ENCODE measurements at regions not wholly inside any gene's neighbourhood (a gene's known extent, or its start where the extent isn't known, plus 50 kb on each side); places are given as distances from the start of the nearest gene placed in this dataset.

- DNase-seq (ENCODE audit: low spot score) = no peak
These were observed 93.4 kb downstream of the ABHD5 start for GRCh38 chr3:43783987-43784639.

DNA sequence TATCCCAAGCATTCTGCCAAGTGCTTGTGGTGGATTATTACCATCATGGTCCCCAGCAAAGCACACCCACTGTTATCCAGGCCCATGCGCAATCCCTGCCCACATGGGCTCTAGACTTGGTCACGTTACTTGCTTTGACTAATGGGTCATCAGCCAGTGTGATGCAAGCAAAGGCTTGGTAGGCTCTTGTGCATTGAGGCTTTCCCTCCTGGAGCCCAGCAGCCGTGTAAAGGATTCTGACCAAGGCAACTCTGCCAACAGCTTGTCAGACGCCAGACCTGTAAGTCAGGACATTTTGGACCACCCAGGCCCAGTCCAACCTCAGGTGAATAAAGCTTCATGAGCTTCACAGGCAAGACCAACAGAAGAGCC lies 93.9 kb downstream of the ABHD5 start:
- DNase-seq (ENCODE audit: low spot score) = no peak

DNA sequence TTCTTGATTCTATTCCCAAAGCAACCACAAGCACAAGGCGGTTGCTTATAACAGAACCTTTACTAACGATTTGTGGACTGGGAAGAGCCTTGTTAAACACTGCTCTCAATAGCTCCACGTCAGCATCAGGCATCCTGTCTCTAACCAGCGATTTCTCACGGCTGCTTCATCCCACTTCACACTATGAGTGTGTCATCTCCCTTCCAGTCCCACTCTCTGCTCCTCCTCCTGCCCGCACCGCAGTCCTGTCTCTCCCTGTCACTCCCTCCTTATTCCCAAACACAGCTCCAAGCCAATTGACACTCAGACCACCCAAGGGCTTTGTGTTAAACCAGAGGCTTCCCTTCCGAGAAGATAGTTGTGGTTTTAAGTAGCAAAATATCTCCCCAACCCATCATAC lies 94.8 kb downstream of the ABHD5 start:
- DNase-seq (ENCODE audit: low spot score) = no peak

DNA sequence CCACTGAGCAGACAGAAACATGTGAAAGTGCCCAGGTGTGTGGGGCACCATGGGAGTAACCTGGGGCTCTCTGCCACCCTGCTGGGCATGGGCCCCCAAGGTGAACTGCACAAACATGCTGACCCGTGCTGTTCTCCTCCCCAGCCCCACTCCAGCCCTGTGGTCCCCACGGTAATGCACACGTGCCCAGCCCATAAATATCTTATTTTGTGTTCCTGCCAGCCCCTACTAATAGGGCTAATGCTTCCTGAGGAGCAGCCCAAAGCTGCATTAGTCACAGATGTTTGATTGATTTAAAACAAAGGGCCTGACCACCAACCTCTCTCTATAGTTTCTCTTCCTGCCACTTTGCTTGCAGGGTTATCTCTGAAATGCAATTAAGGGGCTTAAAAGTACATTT lies 95.4 kb downstream of the ABHD5 start:
- no peak for DNase-seq (ENCODE audit: low spot score)

DNA sequence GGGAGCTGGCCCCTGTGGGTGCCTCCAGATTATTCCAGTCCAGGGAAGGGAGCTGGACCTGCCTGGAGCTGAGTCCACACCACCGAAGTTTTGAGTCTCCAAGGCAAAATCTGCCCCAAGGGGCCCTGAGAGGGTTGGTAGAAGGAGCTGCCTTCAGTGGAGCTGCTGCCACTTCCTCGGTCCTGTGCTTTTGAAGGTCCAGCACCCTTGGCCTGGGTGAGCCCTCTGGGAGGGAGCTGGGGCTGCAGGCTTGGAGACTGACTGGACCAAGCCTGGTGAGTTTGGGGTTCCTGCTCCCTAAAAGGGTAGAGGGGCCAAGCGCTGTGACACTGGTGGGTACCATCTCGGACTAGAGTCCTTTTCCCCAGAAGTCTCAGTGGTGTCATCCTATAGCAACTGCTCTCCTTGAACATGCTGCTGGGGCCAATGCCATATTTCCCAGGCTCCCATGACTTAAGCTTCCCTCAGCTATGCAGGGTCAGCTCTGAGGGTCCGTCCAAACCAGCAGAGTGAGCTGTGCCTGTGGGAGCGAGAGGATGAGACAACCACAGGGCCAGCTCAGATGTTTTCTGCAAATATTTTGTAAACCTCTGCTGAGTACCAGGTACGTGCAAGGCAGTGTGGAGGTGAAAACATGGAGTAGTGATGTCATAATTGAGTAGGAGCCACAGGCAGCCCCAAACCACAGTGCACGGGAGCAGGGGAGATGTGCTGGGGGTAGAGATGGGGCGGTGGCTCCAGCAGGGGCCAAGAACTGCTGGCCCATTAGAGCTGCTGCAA lies 96.0 kb downstream of the ABHD5 start:
- DNase-seq (ENCODE audit: low spot score) = no peak

- no peak for DNase-seq (ENCODE audit: low spot score)
These were observed 96.6 kb downstream of the ABHD5 start for GRCh38 chr3:43787330-43787729.

DNA sequence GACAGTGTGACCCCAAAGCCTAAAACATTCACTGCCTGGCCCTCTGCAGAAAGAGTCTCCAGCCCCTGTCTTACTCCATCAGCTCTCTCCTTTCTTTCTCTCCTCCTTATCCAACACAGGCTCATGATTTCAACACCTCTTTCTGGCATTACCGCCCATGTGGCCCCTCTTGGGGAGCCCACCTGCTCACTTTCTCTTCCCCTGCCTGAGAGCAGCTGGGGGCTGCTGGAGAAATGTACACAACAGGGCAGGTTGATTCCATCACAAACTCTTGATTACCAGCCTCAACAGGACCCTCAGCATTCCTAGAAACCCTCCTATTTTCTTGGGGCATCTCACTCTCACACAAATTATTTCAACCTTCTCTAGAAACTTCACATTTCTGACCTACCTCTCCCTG lies 98.3 kb downstream of the ABHD5 start:
- no peak for DNase-seq (ENCODE audit: low spot score)

- no peak for DNase-seq (ENCODE audit: low spot score)
These were observed 99.3 kb downstream of the ABHD5 start for GRCh38 chr3:43790060-43790459.

- no peak for DNase-seq (ENCODE audit: low spot score)
These were observed 99.7 kb downstream of the ABHD5 start for GRCh38 chr3:43790476-43790875.

DNA sequence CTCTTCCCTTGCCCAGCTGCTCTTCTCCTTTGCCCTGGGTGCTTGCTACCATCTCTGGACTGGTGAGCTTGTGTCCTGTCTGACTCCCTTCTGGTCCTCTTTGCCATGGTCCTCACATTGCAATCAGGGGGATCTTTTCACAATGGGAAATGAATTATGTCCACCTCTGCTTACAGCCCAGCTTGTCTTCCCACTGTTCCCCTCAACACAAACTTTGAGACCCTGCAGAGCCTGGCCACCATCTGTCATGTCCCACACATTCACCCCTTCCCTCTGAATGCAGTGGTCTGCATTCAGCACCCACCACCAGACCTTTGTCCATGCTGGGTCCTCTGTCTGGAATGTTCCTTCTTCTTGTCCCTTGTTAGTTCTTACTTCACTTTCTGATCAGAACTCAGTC lies 100.5 kb downstream of the ABHD5 start:
- no peak for DNase-seq (ENCODE audit: low spot score)

- DNase-seq (ENCODE audit: low spot score) = no peak
These were observed 102.2 kb downstream of the ABHD5 start for GRCh38 chr3:43792904-43793303.

DNA sequence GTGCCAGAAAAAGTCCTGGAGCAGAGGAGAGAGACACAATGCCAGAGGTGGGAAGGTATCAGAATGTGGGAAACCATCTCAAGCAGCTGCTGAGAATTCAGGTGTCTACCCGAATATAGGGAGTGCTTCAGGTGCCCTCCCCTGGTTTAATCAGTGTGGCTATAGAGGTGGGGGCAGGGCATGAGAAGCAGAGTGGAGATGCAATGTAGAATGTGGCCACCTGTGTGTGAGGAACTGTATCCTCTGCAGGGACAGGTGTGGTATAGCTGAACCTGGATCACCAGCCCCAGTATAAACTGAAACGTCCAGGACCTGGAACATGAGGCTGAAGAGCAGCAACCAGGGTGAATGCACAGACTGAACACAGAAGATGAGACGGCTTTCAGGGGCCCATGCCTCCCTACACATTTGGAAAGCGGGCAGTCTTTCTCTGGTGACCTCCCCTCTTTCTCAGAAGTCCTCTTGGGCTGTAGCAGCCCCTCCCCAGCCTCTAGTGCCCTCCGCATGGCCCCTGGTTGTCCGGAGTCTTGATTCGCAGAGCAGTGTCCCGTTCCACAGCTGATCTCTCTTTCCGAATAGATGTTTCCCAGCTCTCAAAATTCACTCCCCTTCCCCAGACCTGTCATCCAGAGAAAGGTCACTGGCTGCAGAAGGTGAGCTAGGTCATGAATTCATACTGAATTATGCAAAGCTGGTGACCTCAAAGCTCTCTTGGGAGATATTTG lies 103.1 kb downstream of the ABHD5 start:
- DNase-seq (ENCODE audit: low spot score) = no peak

GRCh38 chr3:43794776-43795175 lies 104.0 kb downstream of the ABHD5 start:
- no peak for DNase-seq (ENCODE audit: low spot score)

- DNase-seq (ENCODE audit: low spot score) = no peak
These were observed 104.8 kb downstream of the ABHD5 start for GRCh38 chr3:43795491-43795890.

DNA sequence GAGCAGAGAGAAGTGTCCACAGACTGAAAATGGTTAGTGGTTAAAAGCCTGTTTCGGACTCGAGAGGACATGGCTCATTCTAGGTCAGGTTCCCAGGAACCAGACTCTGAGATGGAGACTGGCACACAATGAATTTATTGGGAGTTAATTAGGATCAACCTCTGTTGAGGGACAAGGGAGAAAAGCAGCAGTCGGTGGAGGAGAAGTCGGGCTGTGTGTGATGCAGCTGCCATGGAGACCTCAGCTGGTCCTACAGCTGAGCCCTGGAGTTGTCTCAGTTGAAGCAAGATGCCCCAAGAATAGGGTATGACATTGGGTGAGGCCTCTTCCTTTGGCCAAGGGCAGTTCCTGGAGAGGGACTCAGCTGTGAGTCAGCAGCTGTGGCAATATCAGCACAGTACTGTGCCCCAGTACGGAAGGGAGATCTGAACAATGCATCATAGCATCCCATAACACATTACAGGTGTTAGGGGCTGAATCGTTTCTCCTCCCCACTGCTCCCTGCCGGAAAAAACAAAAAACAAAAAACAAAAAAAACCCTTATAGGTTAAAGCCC lies 105.4 kb downstream of the ABHD5 start:
- DNase-seq (ENCODE audit: low spot score) = no peak

- DNase-seq (ENCODE audit: low spot score) = no peak
These were observed 107.1 kb downstream of the ABHD5 start for GRCh38 chr3:43797794-43798193.

DNA sequence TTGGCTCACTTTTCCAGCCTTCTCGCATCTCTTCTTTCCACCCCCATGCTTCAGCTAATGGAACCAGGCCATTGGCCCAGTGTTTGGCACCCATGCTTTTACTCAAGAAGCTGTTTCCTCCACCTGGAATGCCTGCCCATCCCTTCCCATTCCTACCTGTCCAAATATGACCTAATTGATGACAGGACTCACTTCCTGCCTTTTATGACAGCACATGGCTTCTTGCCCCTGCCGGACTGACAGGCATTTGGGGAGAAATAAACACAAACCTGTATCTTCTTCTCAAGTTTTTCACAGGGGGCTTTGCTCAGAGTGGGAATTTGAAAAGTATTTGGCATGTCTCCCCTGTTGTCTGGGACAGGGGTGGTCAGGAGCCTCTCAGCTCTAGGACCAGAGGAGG lies 120.1 kb downstream of the ABHD5 start:
- DNase-seq (ENCODE audit: low spot score) = no peak

DNA sequence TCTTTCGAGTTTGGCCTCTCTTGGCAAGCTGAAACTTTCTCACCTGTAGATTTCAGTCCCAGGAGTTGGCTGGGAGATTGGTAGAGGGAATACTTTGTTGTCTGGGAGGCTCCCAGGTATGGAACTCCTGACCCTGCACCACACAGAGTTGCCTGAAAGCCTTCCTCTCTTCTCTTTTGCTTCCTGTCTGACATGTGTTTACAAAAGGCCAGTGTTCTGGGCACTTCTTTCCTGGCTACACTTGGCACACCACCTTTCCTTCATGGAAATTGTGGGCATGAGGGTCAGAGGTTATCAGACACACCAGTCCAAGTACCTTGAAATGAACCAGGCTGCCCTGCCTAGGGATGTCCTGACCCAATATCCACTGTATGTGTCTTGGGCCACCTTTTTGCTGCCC lies 123.7 kb downstream of the ABHD5 start:
- DNase-seq (ENCODE audit: low spot score) = no peak

- DNase-seq (ENCODE audit: low spot score) = no peak
These were observed 125.6 kb downstream of the ABHD5 start for GRCh38 chr3:43816372-43816771.

GRCh38 chr3:43817064-43817463 lies 126.3 kb downstream of the ABHD5 start:
- no peak for DNase-seq (ENCODE audit: low spot score)

DNA sequence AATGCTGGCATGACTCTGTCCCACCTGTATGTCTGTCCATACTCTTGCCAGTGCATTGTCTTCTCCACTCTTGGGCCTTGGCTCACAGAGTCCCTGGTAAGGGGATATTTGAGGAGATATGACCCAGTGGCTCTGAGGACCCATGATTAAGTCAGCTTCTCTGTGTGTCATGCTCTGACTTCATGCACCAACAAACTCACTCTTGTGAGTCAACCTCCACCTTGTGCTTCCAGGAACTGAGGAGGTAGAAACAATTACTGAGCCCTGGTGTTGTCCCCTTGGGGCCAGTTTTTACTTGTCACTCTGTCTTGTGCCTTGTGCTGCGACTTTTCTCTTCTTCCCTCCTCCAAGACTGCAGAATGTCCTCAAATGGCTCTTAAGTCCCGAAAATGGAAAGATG lies 127.1 kb downstream of the ABHD5 start:
- no peak for DNase-seq (ENCODE audit: low spot score)

DNA sequence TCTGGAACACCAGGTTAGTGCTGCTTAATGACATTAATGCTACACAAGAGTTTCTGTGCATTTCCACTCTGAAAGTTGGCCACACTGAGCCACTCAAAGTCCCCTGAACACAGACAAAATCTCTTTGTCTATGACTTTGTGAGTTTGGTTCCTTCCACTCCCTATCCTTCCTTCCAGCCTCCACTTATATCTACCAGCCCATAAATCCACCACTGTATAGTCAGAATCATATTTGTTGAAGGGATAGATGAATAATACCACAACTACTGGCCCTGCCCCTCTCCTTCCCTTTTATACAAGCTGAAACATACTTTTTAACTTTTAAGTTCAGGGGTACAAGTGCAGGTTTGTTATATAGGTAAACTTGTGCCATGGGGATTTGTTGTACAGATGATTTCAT lies 127.5 kb downstream of the ABHD5 start:
- no peak for DNase-seq (ENCODE audit: low spot score)

All from activated CD4-positive, alpha-beta T cell treated with anti-CD3 and anti-CD28 coated beads, Interleukin-2, Interleukin-4, amounts not matched to agents 100 ng/mL and 50 ng/mL, durations not matched to agents 16 hours and 8 hours (primary cell).